ENCODE measurements at regions not wholly inside any gene's neighbourhood (a gene's known extent, or its start where the extent isn't known, plus 50 kb on each side); places are given as distances from the start of the nearest gene placed in this dataset.

GRCh38 chr2:220219371-220219770 is 591.9 kb downstream of the SLC4A3 start:
- DNase-seq (ENCODE audit: low read depth) = no peak
- TF ChIP-seq CTCF (IDR thresholded peaks at IDR 0.05; ENCODE audit: insufficient read depth, low read length, poor library complexity, severe bottlenecking) = no peak

DNA sequence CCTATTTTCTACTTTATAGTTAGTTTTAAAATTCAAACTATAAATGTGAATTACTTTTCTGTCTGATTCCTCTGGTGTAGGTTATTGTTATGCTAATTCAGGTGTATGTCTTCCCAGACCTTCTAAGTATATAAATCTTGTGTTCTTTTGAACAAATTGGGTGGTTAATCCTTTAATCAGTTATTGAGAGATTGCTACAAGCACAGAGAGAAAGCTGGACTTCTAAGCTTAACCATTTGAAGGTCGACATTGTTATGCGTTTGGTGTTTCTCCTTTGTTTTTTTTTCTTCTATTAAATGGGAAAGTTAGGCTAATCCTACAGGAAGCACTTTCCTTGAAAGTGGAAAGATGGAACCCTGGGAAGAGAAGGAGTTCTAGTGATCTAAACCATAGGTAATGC is 592.6 kb downstream of the SLC4A3 start:
- no peak for DNase-seq (ENCODE audit: low read depth)
- Histone ChIP-seq H3K4me3 (ENCODE audit: low read depth, low read length) (no peak overlapping the region), H3K27me3 (ENCODE audit: control insufficient read depth, insufficient read depth, low read length) (no peaks in the 10 kb centered on the region), H3K36me3 (ENCODE audit: control insufficient read depth, insufficient read depth, low read length) (no peaks in the 10 kb centered on the region)
- TF ChIP-seq CTCF (IDR thresholded peaks at IDR 0.05; ENCODE audit: insufficient read depth, low read length, poor library complexity, severe bottlenecking) = no peak

More at GRCh38 chr2:220219371-220219770, 591.9 kb downstream of the SLC4A3 start:
- no peaks in the 10 kb centered on the region for H3K27me3 ChIP-seq (ENCODE audit: control insufficient read depth, insufficient read depth, low read length)
- H3K4me3 ChIP-seq (ENCODE audit: low read depth, low read length) = no peak overlapping the region
- no peaks in the 10 kb centered on the region for H3K36me3 ChIP-seq (ENCODE audit: control insufficient read depth, insufficient read depth, low read length)

- no peaks in the 10 kb centered on the region for H3K36me3 ChIP-seq (ENCODE audit: control insufficient read depth, insufficient read depth, low read length)
- DNase-seq (ENCODE audit: low read depth) = no peak
- TF ChIP-seq CTCF (IDR thresholded peaks at IDR 0.05; ENCODE audit: insufficient read depth, low read length, poor library complexity, severe bottlenecking) = no peak
- H3K27me3 ChIP-seq (ENCODE audit: control insufficient read depth, insufficient read depth, low read length) = no peaks in the 10 kb centered on the region
- no peak overlapping the region for H3K4me3 ChIP-seq (ENCODE audit: low read depth, low read length)
These were observed 594.6 kb downstream of the SLC4A3 start for GRCh38 chr2:220221992-220222391.

DNA sequence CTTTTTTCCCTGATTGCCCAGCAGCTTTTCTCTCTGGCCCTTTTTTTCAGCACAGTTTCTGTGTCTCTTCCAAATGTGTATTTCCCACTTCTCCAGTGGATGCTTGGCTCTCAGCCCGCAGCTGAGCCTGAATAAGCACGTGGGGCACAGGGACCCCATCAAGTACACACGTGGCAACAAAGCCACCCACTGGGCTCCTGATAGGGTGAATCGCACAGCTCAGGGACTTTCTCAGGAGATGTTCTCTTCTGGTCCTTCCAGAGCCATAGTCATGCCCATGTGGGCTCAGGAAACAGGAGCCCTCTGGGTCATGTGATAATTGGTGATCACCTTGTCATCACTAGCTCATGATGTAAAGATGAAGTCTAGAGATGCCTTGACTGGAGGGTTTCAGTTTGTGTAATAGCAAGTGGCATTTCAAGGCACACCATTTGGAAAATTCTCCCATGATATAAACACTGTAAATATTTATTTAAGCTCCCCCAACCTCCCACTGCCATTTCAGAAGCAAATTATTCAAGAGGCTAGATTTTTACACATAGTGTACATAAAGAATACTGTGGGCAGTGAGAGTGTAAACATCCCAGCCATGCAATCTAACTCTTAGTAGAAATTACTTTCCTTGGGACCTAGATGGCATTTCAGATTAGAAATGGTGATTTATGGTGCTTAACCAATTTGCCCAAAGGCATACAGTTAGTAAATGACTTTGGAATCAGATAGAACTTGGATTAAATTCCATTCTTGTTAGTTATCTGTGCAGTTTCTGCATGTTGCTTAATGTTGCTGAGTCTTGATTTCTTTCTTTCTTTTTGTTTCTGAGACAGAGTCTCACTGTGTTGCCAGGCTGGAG is 597.5 kb downstream of the SLC4A3 start:
- Histone ChIP-seq H3K36me3 (ENCODE audit: control insufficient read depth, insufficient read depth, low read length) (no peaks in the 10 kb centered on the region), H3K27me3 (ENCODE audit: control insufficient read depth, insufficient read depth, low read length) (no peaks in the 10 kb centered on the region), H3K4me3 (ENCODE audit: low read depth, low read length) (no peak overlapping the region)
- TF ChIP-seq CTCF (IDR thresholded peaks at IDR 0.05; ENCODE audit: insufficient read depth, low read length, poor library complexity, severe bottlenecking) = no peak
- DNase-seq (ENCODE audit: low read depth) = peak; percentile 77

DNA sequence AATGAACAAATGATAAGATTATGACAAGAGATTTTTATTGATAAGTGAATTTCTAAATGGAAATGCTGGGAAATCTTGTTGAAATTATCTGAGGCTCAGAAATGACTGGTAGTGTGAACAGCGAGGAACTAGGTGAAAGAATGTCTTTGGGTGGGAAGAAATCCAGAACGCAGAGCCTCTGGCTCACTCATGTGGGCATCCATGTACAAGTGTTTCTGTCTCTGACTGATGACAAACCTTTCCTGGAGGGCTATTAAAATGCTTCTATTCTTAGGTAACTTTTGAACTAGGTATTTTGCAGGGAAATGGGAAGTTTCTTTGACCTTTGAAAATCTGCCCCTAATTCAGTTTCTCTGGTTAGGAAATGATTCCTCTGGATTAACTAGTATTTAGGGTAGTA is 598.6 kb downstream of the SLC4A3 start:
- DNase-seq (ENCODE audit: low read depth) = no peak

More for the DNA sequence above, 598.6 kb downstream of the SLC4A3 start:
- TF ChIP-seq CTCF (IDR thresholded peaks at IDR 0.05; ENCODE audit: insufficient read depth, low read length, poor library complexity, severe bottlenecking) = no peak
- Histone ChIP-seq H3K27me3 (ENCODE audit: control insufficient read depth, insufficient read depth, low read length) (no peaks in the 10 kb centered on the region), H3K4me3 (ENCODE audit: low read depth, low read length) (no peak overlapping the region), H3K36me3 (ENCODE audit: control insufficient read depth, insufficient read depth, low read length) (no peaks in the 10 kb centered on the region)

All from kidney epithelial cell (primary cell).